Dermis microvascular lymphatic vessel endothelial cell (primary cell): ENCODE measurements at regions not wholly inside any gene's neighbourhood (a gene's known extent, or its start where the extent isn't known, plus 50 kb on each side); places are given as distances from the start of the nearest gene placed in this dataset.
A peak's percentile ranks its signal among the peaks of the same experiment; 100 is the strongest.

Source experiments
- DNase-seq, 2 donors: peaks; one replicate each; pipeline versions ENCODE4 v3.0.0 to v3.0.0-alpha.2; 2010; ENCODE audit warnings: low read depth in 2 of 2

DNA sequence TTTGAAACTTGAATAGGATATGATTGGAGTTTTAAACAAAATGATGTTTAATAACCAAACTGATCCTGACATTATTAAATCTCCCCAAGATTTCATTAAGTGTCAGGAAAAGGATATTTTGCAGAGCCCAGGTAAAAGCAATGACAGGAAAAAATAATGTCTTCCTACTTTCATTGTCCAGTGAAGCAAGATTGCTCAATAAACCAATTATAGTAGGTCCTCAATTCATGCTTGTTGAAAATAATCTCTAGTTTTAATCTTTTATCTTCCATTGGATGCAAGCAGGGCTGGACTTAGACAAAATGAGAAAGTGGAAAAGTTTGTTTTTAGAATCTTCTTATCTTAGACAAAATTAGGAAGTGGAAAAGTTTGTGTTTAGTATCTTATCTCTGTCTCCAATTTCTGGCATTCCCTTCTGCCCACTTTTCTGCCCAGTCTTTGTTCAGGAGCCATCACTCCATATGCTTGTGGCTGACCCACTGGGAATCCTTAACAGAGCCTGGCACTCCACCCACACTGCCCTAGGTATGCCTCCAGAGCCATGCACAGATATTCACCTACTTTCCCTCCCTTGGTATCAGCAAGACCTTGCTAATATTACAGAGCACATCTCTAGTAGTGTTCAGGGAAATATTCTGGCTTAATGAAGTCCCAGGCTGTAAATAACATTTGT lies 57.0 kb upstream of the CARMIL1 start:
- no peak for DNase-seq

DNA sequence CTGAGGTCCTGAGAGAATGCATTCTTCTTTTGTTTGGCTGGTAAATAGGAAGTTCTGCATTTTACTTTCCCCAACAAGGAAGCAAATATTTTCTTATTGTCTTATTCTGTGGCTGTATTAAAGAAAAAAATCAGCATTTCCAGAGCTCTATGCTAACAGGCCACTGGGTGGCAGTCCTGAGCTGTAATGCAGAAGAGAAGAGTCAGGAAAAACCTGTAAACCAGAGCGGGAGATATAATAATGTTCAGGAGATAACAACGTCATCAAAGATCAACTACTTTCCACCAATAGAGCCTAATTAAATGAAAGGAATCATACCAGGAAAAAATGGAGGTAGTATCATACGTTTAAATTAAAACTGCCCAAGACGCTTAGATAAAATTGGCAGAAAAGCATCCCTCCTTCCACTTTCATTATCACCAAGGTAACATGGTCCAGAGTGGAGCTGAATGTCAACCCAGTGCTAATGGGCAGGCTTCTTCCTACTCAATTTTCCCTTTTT lies 55.6 kb upstream of the CARMIL1 start:
- DNase-seq = peak; percentile 30 to 72

DNA sequence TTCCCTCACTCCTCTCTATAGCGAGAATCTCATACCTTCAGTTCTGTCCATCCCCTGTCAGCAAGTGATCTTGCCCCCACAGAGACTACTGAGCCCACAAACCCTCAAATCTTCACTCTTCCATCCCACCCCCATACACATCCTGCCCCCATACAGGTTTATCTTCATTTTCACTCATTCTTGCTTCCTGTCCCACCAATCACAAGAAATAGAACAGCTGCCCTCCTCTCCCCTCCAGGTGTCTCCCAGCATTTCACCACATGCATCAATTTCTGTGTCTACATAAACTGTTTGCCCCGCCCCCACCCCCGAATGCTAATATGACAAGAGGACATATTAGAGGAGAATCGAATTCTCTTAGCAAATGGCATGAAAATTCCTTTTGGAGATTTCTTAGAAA lies 54.9 kb upstream of the CARMIL1 start:
- DNase-seq = no peak

DNA sequence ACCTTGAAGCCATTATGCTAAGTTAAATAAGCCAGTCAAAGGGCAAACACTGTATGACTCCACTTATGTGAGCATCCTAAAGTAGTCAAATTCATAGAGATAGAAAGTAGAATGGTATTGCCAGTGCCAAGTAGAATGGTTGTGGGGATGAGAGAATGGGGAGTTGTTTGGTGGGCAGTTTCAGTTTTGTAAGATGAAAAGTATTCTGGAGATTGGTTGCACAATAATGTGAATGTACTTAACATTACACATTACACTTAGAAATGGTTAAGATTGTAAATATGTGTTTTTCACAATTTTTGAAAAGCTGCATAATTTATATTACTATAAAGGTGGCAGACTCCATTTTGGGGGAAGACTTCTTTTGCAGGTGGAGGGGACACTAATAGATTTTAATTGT lies 51.3 kb upstream of the CARMIL1 start:
- no peak for DNase-seq
